ENCODE measurements at regions not wholly inside any gene's neighbourhood (a gene's known extent, or its start where the extent isn't known, plus 50 kb on each side); places are given as distances from the start of the nearest gene placed in this dataset.

GRCh38 chr2:42862669-42863185 is 70.3 kb upstream of the HAAO start:
- TF ChIP-seq EZH2 (IDR thresholded peaks at IDR 0.05; ENCODE audit: low read depth) (no peak), CTCF (conservative IDR thresholded peaks at IDR 0.05) (no peak)
- DNase-seq, result no peak
- Histone ChIP-seq H3K9me3 (ENCODE audit: insufficient read depth, low read depth) (no peaks in the 10 kb centered on the region; the same call in 1 of the 2 replicates), H3K9me2 (ENCODE audit: insufficient read depth) (no peaks in the 10 kb centered on the region), H3K27ac (no peak overlapping the region), H2AFZ (no peak overlapping the region), H3K36me3 (ENCODE audit: low read depth) (no peaks in the 10 kb centered on the region), H3K27me3 (ENCODE audit: insufficient read depth, low read depth) (no peaks in the 10 kb centered on the region), H3K4me2 (no peak overlapping the region), H3F3A (ENCODE audit: insufficient read depth, low read depth) (no peaks in the 10 kb centered on the region), H3K79me2 (ENCODE audit: low read depth) (no peaks in the 10 kb centered on the region), H3K4me1 (replicated peaks; ENCODE audit: insufficient read depth) (no peaks in the 10 kb centered on the region), H3K4me3 (no peak overlapping the region), H4K20me1 (ENCODE audit: insufficient read depth) (no peaks in the 10 kb centered on the region)
- intact Hi-C loops (cut with micrococcal nuclease; ENCODE audit: unreplicated experiment), result no loop called here
- ChIA-PET POLR2A (ENCODE audit: unreplicated experiment) (no interaction called here), CTCF (interaction anchor here (0.7 kb wide), 1 partner anchor 678 kb away, joined by 7 read pairs; no protein-coding TSS in a partner anchor)
- BruUV-seq (replicated peaks), result no TSS peak

GRCh38 chr2:42861321-42861720 is 68.9 kb upstream of the HAAO start:
- no peak for DNase-seq
- no peaks in the 10 kb centered on the region for H3K9me2 ChIP-seq (ENCODE audit: insufficient read depth)
- ChIA-PET POLR2A (ENCODE audit: unreplicated experiment) (no interaction called here), CTCF (no interaction called here)
- no peaks in the 10 kb centered on the region for H3F3A ChIP-seq (ENCODE audit: insufficient read depth, low read depth)
- H3K36me3 ChIP-seq (ENCODE audit: low read depth), result no peaks in the 10 kb centered on the region
- H4K20me1 ChIP-seq (ENCODE audit: insufficient read depth), result no peaks in the 10 kb centered on the region
- intact Hi-C loops (cut with micrococcal nuclease; ENCODE audit: unreplicated experiment), result no loop called here
- no peaks in the 10 kb centered on the region for H3K79me2 ChIP-seq (ENCODE audit: low read depth)
- no peaks in the 10 kb centered on the region for H3K27me3 ChIP-seq (ENCODE audit: insufficient read depth, low read depth)
- no peak overlapping the region for H3K4me2 ChIP-seq
- H3K4me3 ChIP-seq, result no peak overlapping the region
- no peak overlapping the region for H2AFZ ChIP-seq
- H3K27ac ChIP-seq, result no peak overlapping the region
- H3K9me3 ChIP-seq (ENCODE audit: insufficient read depth, low read depth), result no peaks in the 10 kb centered on the region; the same call in 1 of the 2 replicates
- H3K4me1 ChIP-seq (replicated peaks; ENCODE audit: insufficient read depth), result no peaks in the 10 kb centered on the region
- BruUV-seq (replicated peaks), result no TSS peak
- TF ChIP-seq CTCF (conservative IDR thresholded peaks at IDR 0.05) (no peak), EZH2 (IDR thresholded peaks at IDR 0.05; ENCODE audit: low read depth) (no peak)

- H3K9me2 ChIP-seq (ENCODE audit: insufficient read depth), result no peaks in the 10 kb centered on the region
- ChIA-PET CTCF (no interaction called here), POLR2A (ENCODE audit: unreplicated experiment) (no interaction called here)
- H3K79me2 ChIP-seq (ENCODE audit: low read depth), result no peaks in the 10 kb centered on the region
- no peaks in the 10 kb centered on the region for H3K4me1 ChIP-seq (replicated peaks; ENCODE audit: insufficient read depth)
- no peaks in the 10 kb centered on the region for H3K36me3 ChIP-seq (ENCODE audit: low read depth)
- intact Hi-C loops (cut with micrococcal nuclease; ENCODE audit: unreplicated experiment), result no loop called here
- H4K20me1 ChIP-seq (ENCODE audit: insufficient read depth), result no peaks in the 10 kb centered on the region
- no peak overlapping the region for H2AFZ ChIP-seq
- no peaks in the 10 kb centered on the region for H3K27me3 ChIP-seq (ENCODE audit: insufficient read depth, low read depth)
- no peak overlapping the region for H3K27ac ChIP-seq
- no peak overlapping the region for H3K4me2 ChIP-seq
- TF ChIP-seq CTCF (conservative IDR thresholded peaks at IDR 0.05), result no peak
- TF ChIP-seq EZH2 (IDR thresholded peaks at IDR 0.05; ENCODE audit: low read depth), result no peak
- no peak for DNase-seq
- BruUV-seq (replicated peaks), result no TSS peak
- no peaks in the 10 kb centered on the region for H3F3A ChIP-seq (ENCODE audit: insufficient read depth, low read depth)
- no peak overlapping the region for H3K4me3 ChIP-seq
- H3K9me3 ChIP-seq (ENCODE audit: insufficient read depth, low read depth), result no peaks in the 10 kb centered on the region; the same call in 1 of the 2 replicates
Observed at GRCh38 chr2:42860319-42861094, 68.1 kb upstream of the HAAO start.

Data from PC-9 (cell line).